HCT116 (cell line): ENCODE measurements at regions not wholly inside any gene's neighbourhood (a gene's known extent, or its start where the extent isn't known, plus 50 kb on each side); places are given as distances from the start of the nearest gene placed in this dataset.

Source experiments
- EZH2phosphoT487 ChIP-seq: fragments of 200-600 bp; IDR thresholded peaks from 2 replicates; pipeline ENCODE4 v1.6.1; 2018; ENCODE audit warnings: antibody characterized with exemption, borderline replicate concordance
- POLR2A ChIP-seq: IDR thresholded peaks from 2 replicates; pipeline ENCODE4 v1.7.0; 2011; ENCODE audit warnings: borderline replicate concordance; ENCODE audit not compliant: insufficient read depth, insufficient read length; ENCODE audit errors: extremely low read depth
- POLR2AphosphoS5 ChIP-seq: IDR thresholded peaks from 2 replicates; pipeline ENCODE4 v1.6.1; 2011; ENCODE audit warnings: mild to moderate bottlenecking, low read depth, low read length, moderate library complexity
- RAD21 ChIP-seq: IDR thresholded peaks from 2 replicates; pipeline ENCODE4 v1.6.1; 2012; ENCODE audit warnings: low read depth, mild to moderate bottlenecking
- TF ChIP-seq, protein P1 (sequence below), 3 experiments: fragments of 200-600 bp in 1 of 3; sonication (generic) in 1 of 3; IDR thresholded peaks in 2 of 3; conservative IDR thresholded peaks in 1 of 3; 2 replicates each; pipeline ENCODE4 v1.5.1; 2012 to 2017; ENCODE audit warnings: low read depth in 2 of 3, low read length in 2 of 3, antibody characterized with exemption in 1 of 3, borderline replicate concordance in 1 of 3, control low read depth in 1 of 3, mild to moderate bottlenecking in 1 of 3, mixed read lengths in 1 of 3, mixed run types in 1 of 3, moderate library complexity in 1 of 3; ENCODE audit not compliant: insufficient read depth in 1 of 3
- TF ChIP-seq, protein P2 (sequence below): IDR thresholded peaks from 2 replicates; pipeline ENCODE4 v1.6.1; 2012
- TF ChIP-seq, protein P3 (sequence below): IDR thresholded peaks from 2 replicates; pipeline ENCODE4 v1.6.1; 2012; ENCODE audit warnings: low read depth

DNA sequence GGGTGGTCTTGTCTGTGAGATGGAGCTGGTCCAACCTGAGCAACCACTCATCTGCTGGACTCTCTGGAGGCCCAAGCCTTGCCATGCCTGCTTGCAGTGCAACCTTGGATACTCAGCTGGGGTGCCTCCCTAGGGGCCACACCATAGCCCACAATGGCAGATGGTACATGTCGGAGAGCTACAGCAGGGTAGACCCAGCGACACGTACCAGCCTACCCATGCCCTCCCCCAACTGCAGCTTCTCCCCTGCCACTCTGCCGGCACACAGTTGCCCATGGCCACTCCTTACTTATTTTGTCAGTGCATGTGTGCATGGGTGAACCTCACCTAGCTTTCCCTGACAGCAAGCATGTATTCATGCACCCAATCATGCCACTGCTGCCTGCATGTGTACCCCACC lies 690.9 kb downstream of the CCDC85A start:
- TF ChIP-seq POLR2A, result no peak
- TF ChIP-seq, protein P1, sequence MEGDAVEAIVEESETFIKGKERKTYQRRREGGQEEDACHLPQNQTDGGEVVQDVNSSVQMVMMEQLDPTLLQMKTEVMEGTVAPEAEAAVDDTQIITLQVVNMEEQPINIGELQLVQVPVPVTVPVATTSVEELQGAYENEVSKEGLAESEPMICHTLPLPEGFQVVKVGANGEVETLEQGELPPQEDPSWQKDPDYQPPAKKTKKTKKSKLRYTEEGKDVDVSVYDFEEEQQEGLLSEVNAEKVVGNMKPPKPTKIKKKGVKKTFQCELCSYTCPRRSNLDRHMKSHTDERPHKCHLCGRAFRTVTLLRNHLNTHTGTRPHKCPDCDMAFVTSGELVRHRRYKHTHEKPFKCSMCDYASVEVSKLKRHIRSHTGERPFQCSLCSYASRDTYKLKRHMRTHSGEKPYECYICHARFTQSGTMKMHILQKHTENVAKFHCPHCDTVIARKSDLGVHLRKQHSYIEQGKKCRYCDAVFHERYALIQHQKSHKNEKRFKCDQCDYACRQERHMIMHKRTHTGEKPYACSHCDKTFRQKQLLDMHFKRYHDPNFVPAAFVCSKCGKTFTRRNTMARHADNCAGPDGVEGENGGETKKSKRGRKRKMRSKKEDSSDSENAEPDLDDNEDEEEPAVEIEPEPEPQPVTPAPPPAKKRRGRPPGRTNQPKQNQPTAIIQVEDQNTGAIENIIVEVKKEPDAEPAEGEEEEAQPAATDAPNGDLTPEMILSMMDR (IDR thresholded peaks at IDR 0.05 in 2 of 3, conservative IDR thresholded peaks at IDR 0.05 in 1 of 3; ENCODE audit: borderline replicate concordance in 1 of 3, insufficient read depth in 1 of 3, low read depth in 2 of 3, low read length in 2 of 3), result no peak
- no peak for TF ChIP-seq EZH2phosphoT487
- no peak for TF ChIP-seq RAD21
- TF ChIP-seq, protein P2, sequence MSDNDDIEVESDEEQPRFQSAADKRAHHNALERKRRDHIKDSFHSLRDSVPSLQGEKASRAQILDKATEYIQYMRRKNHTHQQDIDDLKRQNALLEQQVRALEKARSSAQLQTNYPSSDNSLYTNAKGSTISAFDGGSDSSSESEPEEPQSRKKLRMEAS, result no peak
- TF ChIP-seq POLR2AphosphoS5, result no peak
- TF ChIP-seq, protein P3, sequence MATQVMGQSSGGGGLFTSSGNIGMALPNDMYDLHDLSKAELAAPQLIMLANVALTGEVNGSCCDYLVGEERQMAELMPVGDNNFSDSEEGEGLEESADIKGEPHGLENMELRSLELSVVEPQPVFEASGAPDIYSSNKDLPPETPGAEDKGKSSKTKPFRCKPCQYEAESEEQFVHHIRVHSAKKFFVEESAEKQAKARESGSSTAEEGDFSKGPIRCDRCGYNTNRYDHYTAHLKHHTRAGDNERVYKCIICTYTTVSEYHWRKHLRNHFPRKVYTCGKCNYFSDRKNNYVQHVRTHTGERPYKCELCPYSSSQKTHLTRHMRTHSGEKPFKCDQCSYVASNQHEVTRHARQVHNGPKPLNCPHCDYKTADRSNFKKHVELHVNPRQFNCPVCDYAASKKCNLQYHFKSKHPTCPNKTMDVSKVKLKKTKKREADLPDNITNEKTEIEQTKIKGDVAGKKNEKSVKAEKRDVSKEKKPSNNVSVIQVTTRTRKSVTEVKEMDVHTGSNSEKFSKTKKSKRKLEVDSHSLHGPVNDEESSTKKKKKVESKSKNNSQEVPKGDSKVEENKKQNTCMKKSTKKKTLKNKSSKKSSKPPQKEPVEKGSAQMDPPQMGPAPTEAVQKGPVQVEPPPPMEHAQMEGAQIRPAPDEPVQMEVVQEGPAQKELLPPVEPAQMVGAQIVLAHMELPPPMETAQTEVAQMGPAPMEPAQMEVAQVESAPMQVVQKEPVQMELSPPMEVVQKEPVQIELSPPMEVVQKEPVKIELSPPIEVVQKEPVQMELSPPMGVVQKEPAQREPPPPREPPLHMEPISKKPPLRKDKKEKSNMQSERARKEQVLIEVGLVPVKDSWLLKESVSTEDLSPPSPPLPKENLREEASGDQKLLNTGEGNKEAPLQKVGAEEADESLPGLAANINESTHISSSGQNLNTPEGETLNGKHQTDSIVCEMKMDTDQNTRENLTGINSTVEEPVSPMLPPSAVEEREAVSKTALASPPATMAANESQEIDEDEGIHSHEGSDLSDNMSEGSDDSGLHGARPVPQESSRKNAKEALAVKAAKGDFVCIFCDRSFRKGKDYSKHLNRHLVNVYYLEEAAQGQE, result no peak
